ENCODE measurements at regions not wholly inside any gene's neighbourhood (a gene's known extent, or its start where the extent isn't known, plus 50 kb on each side); places are given as distances from the start of the nearest gene placed in this dataset.

DNA sequence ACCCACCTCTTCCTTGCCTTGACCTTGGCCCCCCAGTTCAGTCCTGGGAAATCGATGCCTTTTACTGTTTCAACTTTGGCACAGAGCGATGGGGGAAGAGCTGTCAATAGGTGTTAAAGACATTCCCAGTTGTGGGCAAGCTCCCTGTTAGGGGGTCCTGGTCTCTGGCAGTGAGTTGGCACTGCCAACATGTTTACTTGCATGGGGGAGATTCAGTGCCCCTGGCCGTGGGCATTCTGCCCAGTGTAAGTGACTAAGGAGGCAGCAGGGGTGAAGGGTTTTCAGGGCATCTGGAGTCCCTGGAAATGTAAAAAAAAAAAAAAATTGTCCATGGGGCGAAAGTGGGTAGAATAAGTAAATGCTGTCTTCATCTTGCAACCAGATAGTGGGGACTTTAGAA is 407.0 kb downstream of the PTPRU start:
- no peak for TF ChIP-seq BHLHE40 (IDR thresholded peaks at IDR 0.05; ENCODE audit: borderline replicate concordance)
- TF ChIP-seq LEF1 (IDR thresholded peaks at IDR 0.05; ENCODE audit: borderline replicate concordance): no peak
- no peak for TF ChIP-seq SUZ12 (IDR thresholded peaks at IDR 0.05)
